Activated CD8-positive, alpha-beta T cell treated with anti-CD3 and anti-CD28 coated beads for 36 hours (primary cell): ENCODE measurements at regions not wholly inside any gene's neighbourhood (a gene's known extent, or its start where the extent isn't known, plus 50 kb on each side); places are given as distances from the start of the nearest gene placed in this dataset.

Experiments
- ATAC-seq: fragments of 200-7000 bp; cut with Tn5 transposase; one replicate; pipeline ENCODE4 v1.10.0; 2021; ENCODE audit warnings: mild to moderate bottlenecking, moderate library complexity
- CTCF ChIA-PET: fragments of 350-600 bp; sonication (Branson Sonifier 250); formaldehyde crosslinking; loops from one replicate; lab custom pipeline; 2021; ENCODE audit warnings: antibody characterized with exemption; lab: Charles Lee
- POLR2A ChIA-PET: fragments of 350-600 bp; sonication (Branson Sonifier 250); formaldehyde crosslinking; loops from one replicate; lab custom pipeline; 2021; ENCODE audit warnings: antibody characterized with exemption; lab: Charles Lee
- DNase-seq: peaks from one replicate; pipeline ENCODE4 v3.0.0-alpha.2; 2020
- H3K27ac Mint-ChIP-seq: one replicate; pipeline ENCODE4 v1.8.0; 2021; ENCODE audit warnings: mild to moderate bottlenecking, mixed read lengths
- H3K27me3 Mint-ChIP-seq: one replicate; pipeline ENCODE4 v1.8.0; 2021; ENCODE audit warnings: mixed read lengths
- H3K36me3 Mint-ChIP-seq: one replicate; pipeline ENCODE4 v1.8.0; 2021; ENCODE audit warnings: low read depth, mixed read lengths
- H3K4me1 Mint-ChIP-seq: one replicate; pipeline ENCODE4 v1.8.0; 2021; ENCODE audit warnings: low read depth, mixed read lengths
- H3K4me3 Mint-ChIP-seq: one replicate; pipeline ENCODE4 v1.8.0; 2021; ENCODE audit warnings: mild to moderate bottlenecking, moderate library complexity, mixed read lengths
- H3K9me3 Mint-ChIP-seq: one replicate; pipeline ENCODE4 v1.8.0; 2021; ENCODE audit warnings: mixed read lengths
- intact Hi-C: fragments of 100-400 bp; cut with micrococcal nuclease; formaldehyde crosslinking; loops from one replicate; pipeline ENCODE4 v1.10.0; 2022
- TF ChIP-seq, protein P1 (sequence below): fragments of 200-600 bp; IDR thresholded peaks from one replicate; pipeline ENCODE4 v1.8.0; 2022; ENCODE audit warnings: antibody characterized with exemption, mild to moderate bottlenecking

DNA sequence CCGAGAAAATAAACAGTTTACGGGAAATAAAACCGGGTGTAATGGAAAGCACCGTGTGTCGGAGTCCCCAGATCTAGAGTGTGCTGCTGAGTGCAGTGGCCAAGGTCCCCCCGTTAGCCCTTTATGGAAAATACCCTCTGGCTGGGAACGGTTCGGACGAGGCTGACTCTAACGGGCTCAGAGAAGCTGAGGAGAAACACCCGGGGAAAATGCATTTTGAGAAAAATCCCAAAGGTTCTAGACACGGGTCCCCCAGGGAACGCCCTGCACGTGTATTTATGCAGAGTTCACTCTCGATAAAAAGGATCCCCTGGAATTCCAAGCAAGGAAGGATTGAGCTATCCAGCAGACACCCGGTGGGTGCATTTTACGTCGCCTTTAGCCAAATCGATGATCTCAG, 177.2 kb downstream of the CRLF2 start:
- Mint-ChIP-seq H3K9me3 (peaks cover 3% of the 10 kb centered on the region), H3K4me3 (no peak overlapping the region)
- TF ChIP-seq, protein P1, sequence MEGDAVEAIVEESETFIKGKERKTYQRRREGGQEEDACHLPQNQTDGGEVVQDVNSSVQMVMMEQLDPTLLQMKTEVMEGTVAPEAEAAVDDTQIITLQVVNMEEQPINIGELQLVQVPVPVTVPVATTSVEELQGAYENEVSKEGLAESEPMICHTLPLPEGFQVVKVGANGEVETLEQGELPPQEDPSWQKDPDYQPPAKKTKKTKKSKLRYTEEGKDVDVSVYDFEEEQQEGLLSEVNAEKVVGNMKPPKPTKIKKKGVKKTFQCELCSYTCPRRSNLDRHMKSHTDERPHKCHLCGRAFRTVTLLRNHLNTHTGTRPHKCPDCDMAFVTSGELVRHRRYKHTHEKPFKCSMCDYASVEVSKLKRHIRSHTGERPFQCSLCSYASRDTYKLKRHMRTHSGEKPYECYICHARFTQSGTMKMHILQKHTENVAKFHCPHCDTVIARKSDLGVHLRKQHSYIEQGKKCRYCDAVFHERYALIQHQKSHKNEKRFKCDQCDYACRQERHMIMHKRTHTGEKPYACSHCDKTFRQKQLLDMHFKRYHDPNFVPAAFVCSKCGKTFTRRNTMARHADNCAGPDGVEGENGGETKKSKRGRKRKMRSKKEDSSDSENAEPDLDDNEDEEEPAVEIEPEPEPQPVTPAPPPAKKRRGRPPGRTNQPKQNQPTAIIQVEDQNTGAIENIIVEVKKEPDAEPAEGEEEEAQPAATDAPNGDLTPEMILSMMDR = no peak

DNA sequence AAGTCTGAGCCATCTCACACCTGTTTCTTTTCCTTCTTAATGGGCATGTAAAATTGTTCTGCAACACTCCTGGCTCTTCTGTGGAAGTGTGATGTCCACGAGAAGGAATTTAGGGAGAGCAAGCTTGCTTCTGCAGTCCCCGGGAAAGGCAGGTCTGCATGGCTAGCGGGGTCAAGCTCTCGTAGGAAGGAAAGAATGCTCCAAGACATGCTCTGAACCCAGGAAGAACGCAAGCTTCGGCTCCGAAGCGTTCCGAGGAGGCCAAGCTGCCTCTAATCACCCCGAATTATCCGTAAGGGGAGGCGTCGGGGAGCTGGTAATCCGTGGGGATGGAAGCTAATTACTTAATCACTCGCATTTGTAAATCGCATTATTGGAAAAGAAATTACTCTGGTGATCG, 177.7 kb downstream of the CRLF2 start:
- peaks cover 3% of the 10 kb centered on the region for H3K9me3 Mint-ChIP-seq
- TF ChIP-seq, protein P1 = no peak
- no peaks in the 10 kb centered on the region for H3K4me1 Mint-ChIP-seq
- DNase-seq (no peak), ATAC-seq (no peak)
- no peak overlapping the region for H3K27ac Mint-ChIP-seq
- no peaks in the 10 kb centered on the region for H3K27me3 Mint-ChIP-seq
- H3K36me3 Mint-ChIP-seq = no peaks in the 10 kb centered on the region
- intact Hi-C loops = no loop called here
- ChIA-PET POLR2A (no interaction called here), CTCF (no interaction called here)
- no peak overlapping the region for H3K4me3 Mint-ChIP-seq

More for the DNA sequence above, 177.2 kb downstream of the CRLF2 start:
- H3K27me3 Mint-ChIP-seq = no peaks in the 10 kb centered on the region
- intact Hi-C loops = no loop called here
- no peaks in the 10 kb centered on the region for H3K4me1 Mint-ChIP-seq
- H3K36me3 Mint-ChIP-seq = no peaks in the 10 kb centered on the region
- ATAC-seq (no peak), DNase-seq (no peak)
- ChIA-PET POLR2A (no interaction called here), CTCF (no interaction called here)
- no peak overlapping the region for H3K27ac Mint-ChIP-seq

DNA sequence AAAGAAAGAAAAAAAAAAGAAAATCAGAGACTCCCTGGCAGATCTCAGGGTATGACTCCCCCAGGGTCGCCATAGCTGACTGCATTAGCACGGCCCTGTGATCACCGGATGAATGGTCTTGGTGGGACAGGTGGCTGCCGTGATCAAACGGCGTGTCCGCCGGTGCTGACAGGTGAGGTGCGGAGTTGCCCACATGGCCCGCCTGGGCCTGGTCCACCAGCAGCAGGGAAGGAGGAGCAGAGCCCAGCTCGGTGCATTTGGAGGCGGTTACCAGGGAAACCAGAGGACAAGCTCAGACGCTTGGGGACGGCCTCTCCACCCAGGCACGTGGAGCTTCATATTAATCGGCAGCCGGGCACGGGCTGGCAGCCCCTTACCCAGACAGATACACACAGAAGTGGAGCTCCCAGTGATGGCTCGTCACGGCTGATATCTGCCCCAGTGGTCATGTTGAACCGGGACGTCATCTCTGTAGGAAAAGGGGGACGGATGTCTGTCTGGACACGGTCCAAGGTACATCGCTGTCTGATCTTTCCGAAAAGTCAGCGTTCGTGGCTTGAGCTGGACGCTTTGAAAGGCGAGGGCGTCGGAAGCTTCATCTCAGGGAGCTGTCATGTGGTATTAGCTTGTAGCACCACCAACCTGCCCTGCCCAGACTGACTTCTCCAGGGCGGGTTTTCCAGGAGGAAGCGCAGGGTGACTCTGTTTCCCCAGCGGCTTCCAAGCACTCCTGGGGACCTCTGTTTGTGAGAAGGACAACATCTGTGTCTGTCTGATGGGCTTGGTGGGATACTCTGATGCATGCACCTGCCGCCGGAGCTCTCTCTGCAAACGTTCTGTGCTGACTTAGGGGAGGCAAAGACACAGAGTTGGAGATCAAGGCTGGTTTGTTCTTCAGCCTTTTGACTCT, 180.7 kb downstream of the CRLF2 start:
- H3K36me3 Mint-ChIP-seq = no peaks in the 10 kb centered on the region
- H3K27me3 Mint-ChIP-seq = no peaks in the 10 kb centered on the region
- H3K27ac Mint-ChIP-seq = no peak overlapping the region
- H3K4me3 Mint-ChIP-seq = no peak overlapping the region
- peaks cover 12% of the 10 kb centered on the region for H3K4me1 Mint-ChIP-seq
- POLR2A ChIA-PET = no interaction called here
- intact Hi-C loops = no loop called here
- CTCF ChIA-PET = no interaction called here
- ATAC-seq (no peak), DNase-seq (no peak)
- TF ChIP-seq, protein P1 = no peak
- peaks cover 3% of the 10 kb centered on the region for H3K9me3 Mint-ChIP-seq

DNA sequence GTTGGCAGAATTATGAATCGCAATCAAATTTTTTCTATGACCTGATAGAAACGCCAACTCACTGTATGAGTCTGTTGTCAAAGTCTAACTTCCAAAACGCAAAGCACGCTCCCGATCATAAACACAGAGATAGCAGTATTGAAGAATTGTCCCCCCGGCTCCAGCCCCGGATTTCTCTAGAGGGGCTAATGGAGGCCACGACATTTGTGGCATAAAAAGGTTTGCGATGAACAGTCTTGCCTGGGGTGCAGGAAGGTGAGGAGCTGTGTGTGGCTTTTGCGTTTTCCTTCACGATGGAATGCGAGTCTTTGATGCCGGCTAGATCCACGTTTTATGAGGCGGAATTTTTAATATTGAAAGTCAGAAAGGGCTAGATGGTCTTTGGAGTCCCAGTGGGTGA, 183.0 kb downstream of the CRLF2 start:
- H3K27me3 Mint-ChIP-seq = no peaks in the 10 kb centered on the region
- H3K36me3 Mint-ChIP-seq = no peaks in the 10 kb centered on the region
- ChIA-PET CTCF (no interaction called here), POLR2A (no interaction called here)
- no peak for DNase-seq
- peaks cover 17% of the 10 kb centered on the region for H3K4me1 Mint-ChIP-seq
- no peak overlapping the region for H3K27ac Mint-ChIP-seq
- intact Hi-C loops = no loop called here
- TF ChIP-seq, protein P1 = no peak
- ATAC-seq = no peak
- peaks cover 5% of the 10 kb centered on the region for H3K9me3 Mint-ChIP-seq
- H3K4me3 Mint-ChIP-seq = no peak overlapping the region

GRCh38 chrX:1027680-1028079, 184.8 kb downstream of the CRLF2 start:
- TF ChIP-seq, protein P1 = peak; percentile 30
- Mint-ChIP-seq H3K4me3 (peak overlapping the region; percentile 48), H3K9me3 (peaks cover 2% of the 10 kb centered on the region), H3K36me3 (no peaks in the 10 kb centered on the region), H3K27ac (no peak overlapping the region), H3K27me3 (no peaks in the 10 kb centered on the region), H3K4me1 (peaks cover 17% of the 10 kb centered on the region)
- ChIA-PET POLR2A (no interaction called here), CTCF (no interaction called here)
- intact Hi-C loops = no loop called here
- ATAC-seq = no peak
- DNase-seq = no peak
